HG02870 (cell line): ENCODE measurements at regions not wholly inside any gene's neighbourhood (a gene's known extent, or its start where the extent isn't known, plus 50 kb on each side); places are given as distances from the start of the nearest gene placed in this dataset.

ENCODE experiments used
- ATAC-seq: cut with Tn5 transposase; IDR thresholded peaks from one replicate; pipeline ENCODE4 v1.9.1; 2021; ENCODE audit warnings: mild to moderate bottlenecking, moderate library complexity; ENCODE audit not compliant: unreplicated experiment

DNA sequence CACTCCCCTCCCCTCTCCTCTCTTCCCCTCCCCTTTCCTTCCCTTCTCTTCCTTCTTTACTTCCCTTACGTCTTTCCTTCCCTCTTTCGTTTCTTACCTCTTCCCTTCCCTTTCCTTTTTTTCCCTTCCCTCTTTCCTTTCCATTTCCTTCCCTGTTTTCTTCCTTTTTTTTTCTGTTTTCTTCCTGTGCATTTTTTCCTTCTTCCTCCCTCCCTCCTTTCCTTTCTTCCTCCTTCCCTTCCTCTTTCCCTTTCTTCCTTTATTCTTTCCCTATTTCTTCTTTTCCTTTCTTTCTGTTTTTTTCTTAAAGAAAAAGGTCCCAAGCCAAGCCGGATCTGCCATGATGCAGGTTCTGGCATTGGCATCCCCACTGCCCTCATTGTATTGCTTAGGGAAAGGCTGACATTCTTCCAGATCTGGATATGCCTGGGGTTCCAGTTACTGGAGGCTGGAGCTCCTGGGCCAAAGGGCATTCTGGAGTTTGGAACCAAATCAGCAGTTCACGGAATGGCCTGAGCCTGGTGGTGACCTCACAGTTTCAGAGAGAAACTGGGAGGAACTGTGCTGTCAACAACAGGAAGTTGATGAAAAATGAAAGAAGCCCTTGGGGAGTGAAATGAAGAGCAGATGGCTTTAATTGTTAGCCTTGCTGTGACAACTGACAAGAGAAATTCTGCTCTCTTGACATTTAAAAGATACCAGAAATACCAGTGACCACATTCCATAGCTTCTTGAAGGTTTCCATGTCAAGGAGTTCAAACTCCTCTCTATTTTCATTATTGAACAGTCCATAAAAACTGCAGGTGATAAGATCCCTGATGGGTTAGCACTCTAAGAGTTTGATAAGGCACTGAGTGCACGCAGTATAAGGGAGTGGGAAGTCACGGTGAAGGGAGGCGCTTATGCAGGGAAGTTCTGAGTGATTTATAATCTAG lies 622.1 kb downstream of the SPRY1 start:
- ATAC-seq: peak; percentile 100

DNA sequence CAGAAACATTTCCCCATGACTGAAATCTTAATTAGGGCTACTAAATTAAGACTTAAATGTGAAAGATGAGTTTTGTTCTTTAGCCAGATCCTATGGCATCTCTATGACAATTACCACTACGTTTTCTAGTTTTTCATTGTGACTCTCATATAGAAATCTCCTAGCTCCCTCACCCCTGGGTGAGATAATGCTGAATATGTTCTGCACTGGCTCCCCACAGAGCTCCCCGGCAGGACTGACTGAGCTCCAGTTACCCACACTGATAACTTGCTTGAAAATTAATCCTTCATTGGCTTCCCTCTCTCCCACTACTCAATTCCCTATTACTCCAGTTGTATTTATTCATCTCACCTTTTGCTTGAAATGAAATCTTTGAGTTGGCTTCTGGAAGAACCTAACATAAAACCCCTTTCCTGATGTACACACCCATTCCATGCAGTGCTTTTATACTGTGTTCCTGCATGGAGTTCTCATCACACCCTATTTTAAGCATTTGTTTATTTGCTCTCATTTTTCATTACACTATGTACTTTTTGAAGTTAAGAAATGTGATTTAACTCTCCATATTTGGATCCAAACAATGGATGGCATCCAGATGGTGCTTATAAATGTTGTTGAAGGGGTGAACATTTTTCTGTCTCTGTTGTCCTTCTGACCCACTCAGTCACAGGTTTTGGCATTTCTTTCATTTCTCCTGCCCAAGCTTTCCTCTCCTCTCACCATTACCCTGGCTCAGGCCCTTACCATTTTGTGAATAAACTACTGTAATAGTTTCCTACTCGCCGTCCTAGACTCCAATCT lies 623.4 kb downstream of the SPRY1 start:
- no peak for ATAC-seq

DNA sequence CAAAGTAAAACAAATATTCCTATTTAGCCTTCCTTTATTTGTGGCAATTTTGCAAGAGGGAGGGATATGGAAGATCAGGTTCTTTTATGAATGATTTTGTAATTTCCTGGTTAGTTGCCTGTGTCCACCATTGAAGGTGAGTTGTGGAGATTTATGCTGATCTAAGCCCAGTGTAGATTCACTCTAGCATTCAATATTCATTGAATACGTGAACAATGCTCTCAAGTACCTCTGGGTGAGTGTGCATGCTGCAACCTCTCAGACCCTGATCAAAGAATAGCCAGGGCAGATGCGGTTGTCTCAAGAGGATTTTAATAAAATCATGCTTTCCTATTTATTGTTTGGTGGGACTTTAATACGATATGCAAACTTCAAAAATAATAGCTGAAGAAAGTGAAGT lies 628.4 kb downstream of the SPRY1 start:
- no peak for ATAC-seq

DNA sequence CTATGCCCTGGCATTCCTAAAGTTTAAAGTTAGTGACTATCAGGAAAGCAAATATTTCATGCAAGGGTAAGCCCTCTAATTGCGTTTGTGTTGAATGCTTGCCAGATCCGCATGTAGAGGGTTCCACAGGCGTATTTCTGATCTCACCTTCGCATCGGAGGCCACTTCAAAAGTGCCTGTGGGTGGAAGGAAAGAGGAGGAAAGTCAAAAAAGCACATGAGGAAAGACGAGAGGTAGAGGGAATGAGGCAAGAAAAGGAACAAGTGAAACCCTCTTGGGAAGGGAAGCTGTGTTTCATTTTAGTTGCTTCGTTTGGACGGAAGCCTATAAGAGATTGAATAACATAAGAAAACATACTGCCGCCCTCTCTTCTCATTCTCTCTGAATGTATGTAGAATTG lies 628.8 kb downstream of the SPRY1 start:
- no peak for ATAC-seq

DNA sequence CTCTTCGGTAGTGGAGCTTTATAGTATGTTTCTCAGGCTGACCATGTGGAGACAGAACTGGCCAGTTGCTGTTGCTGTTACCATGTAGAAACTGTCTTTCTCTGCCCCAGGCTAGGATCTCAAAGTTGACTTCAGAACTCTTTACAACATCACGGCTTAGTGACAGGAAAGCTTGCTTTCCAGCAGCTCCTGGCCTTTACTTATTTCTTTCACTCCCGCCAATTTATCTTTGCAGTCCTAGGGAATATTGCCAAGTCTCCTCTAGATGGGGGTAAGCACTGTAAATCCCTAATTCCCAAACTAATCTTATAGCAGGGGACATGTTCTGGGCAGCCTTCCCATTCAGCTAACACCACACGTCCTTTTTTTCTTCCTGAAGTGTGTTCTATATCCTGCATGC lies 631.6 kb downstream of the SPRY1 start:
- ATAC-seq: no peak

DNA sequence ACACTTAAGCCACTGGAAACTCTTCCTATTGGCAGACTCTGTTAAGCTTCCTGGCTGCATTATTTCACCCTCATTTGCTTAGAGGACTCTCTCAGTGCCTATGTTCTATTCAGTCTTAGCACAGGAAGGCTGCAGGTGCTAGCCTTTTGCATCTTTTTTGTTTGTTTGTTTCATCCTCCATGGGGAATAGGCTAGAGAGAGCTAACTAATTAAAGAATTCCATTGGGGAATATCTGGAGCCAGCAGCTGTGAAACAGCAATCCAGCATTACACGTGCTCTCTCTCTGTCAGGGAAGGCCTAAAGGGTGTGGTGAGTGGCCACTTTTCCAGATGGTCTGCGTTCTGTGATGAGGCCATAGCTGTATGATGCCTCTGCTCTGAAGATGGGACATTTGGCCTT lies 633.6 kb downstream of the SPRY1 start:
- ATAC-seq: no peak

DNA sequence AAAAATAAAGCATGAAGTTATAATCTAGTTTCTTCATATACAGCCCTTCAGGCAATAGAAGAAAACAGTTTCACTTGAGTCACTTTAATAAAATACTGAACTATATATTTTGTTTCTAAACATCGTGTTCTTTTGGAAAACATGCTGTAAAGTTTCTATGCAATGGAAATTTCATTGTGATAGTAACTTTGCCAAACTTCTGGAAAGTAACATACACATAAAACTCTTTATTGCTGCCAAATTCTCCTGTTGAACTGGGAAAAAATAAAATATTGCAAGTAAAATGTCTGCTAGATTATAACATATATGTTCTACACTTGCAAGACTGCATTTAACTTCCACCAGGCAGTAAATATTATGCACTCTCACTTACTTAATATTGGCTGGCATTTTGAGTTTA lies 635.4 kb downstream of the SPRY1 start:
- ATAC-seq: no peak

DNA sequence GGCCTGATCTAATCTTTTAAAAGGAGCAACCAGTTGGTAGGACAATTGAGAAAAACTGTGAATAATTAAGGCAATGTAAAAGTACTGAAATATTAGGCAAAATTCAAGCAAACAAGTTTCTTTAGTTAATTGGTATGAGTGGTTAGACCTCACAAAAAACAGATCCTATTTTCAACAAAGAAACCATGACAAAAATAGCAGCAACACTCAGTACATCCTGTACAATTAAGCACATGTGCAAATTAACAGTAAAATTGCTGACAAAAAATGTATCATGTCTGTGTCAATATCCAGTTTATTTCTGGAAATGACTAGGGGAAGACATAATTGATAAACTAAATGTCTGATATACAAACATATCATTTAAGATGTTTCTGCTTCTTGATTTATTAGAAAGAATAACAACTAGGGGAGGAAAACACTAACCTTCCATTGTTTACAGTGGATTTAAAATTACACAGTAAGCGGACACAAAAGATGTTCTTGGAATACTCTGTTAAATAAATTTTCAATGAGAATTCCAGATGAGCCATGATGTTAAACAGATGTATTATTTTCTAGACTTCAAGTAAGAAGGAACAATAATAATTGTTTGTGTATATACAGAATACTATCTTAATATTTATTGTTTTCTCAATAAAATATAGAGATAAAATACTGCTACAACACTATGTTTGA lies 638.9 kb downstream of the SPRY1 start:
- ATAC-seq: no peak

DNA sequence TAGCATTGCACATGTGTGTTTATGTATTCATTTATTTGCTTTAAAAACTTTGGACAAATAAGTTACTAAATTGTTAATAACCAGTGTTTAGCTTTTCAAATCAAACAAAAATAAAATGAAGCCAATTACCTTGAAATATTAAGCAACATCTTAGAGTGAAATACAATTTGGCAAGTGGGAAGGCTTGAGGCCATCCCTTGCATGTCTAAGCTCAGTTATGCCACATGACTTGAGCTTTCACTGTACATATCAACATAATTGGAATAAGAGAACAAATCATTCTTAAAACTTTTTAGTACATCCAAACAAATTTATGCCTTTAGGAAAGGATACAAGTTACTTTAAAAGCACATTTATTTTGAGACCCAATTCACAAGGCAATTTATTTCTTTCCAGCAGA lies 640.6 kb downstream of the SPRY1 start:
- ATAC-seq: no peak

DNA sequence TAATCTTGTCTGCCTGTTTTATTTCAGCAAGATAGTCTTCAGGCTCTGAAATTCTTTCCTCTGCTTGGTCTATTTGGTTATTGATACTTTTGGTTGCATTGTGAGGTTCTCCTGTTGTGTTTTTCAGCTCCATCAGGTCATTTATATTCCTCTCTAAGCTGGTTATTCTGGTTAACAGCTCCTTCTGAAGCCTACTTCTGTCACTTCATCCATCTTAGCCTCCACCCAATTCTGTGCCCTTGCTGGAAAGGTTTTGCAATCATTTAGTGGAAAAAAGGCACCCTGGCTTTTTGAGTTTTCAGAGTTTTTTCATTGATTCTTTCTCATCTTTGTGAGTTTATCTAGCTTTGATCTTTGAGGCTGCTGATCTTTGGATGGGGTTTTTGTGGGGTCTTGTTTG lies 647.7 kb downstream of the SPRY1 start:
- no peak for ATAC-seq

DNA sequence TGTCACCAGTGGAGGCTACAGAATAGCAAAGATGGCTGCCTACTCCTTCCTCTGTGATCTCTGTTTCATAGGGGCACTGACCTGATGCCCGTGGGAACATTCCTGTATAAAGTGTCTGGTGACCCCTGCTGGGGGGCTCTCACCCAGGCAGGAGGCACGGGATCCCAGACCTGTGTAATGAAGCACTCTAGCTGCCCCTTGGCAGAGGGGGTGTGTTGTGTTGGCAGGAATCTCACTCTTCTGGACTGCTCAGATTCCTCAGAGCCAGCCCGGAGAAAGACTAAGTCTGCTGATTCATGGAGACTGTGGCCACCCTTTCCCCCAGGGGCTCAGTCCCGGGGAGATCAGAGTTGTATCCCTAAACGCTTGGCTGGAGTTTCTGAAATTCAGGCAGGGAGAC lies 648.3 kb downstream of the SPRY1 start:
- no peak for ATAC-seq

DNA sequence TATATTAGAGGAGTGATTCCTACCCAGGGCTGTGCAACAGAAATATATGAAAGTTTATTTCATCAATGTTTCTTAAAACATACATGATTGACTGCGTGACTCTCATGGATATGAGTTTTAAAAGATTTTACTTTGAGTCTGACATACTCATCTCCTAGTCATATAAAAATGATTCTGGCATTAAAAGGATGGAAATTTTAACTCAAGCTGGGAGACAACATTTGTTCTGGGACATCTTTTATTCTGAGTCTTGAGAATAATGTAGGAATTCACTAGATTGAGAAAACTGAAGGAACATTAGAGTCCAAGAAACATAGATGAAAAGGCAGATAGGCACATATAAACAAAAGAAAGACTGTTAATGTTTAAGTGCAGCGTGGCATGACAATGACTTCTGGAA lies 649.6 kb downstream of the SPRY1 start:
- no peak for ATAC-seq

DNA sequence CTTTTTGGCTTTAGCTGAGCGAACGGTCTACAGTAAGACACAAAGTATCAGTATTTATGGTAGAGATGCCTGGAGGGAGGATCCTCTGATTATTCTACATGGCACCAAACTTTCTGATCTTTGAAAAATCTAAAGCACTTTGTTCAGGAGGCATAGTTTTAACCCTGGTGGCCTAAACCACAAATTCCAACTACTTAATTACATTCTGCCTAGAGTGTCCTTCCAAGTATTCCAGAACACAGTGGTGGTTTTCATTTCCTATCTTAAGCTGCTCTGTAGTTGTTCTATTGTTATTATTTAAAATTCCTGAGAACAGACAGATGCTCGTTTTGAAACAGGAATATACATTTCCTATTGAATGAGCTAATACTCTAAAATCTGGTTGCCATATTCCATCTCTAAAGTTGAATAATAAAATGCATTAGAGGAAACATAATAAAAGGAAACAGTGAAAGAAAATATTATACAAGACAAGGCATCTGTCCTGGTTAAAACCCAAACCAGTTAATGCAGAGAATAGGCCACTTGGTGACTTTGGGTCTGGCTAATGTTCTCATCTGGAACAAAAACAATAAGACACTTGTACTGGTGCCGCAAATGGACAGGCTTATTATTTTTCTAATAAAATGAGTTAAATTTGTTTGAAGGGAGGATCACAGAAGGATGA lies 657.4 kb downstream of the SPRY1 start:
- ATAC-seq: no peak

DNA sequence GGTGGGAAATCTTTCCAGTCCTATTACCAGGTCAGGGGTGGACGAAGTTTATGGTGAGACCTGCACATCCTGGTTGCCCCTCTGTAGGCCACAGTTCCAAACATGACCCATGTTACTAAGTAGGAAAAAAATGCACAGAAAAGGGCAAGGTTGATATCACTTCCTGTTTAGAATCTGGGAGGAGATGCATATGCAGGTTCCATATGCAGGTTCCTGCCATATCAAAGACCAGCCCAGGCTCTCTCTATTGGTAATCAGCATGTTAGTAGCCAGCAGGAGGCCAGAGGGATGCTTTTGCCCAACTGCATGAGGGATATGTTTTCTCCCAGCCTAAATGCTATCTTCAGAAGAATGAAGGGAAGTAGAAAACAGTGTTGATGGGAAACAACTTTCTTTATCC lies 657.2 kb downstream of the ANKRD50 start:
- no peak for ATAC-seq

DNA sequence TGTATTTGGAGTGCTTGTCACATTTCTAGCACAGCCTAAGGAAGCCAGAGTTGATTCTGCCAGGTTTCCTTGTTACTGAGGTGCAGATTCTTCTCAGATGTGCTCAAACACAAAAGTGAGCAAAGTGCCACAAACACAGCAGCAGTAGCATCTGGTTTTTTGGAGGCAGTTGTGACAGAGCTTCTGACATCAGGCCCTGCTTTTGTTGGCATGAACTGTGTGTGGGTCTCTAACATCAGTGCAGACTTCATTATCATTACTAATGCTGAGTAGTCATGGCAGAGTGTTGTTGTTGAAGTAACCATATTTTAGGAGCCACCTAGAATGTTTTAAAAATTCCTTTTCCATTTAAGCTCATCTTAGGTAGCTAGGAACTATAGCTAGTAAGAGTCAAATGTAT lies 656.6 kb downstream of the ANKRD50 start:
- no peak for ATAC-seq

DNA sequence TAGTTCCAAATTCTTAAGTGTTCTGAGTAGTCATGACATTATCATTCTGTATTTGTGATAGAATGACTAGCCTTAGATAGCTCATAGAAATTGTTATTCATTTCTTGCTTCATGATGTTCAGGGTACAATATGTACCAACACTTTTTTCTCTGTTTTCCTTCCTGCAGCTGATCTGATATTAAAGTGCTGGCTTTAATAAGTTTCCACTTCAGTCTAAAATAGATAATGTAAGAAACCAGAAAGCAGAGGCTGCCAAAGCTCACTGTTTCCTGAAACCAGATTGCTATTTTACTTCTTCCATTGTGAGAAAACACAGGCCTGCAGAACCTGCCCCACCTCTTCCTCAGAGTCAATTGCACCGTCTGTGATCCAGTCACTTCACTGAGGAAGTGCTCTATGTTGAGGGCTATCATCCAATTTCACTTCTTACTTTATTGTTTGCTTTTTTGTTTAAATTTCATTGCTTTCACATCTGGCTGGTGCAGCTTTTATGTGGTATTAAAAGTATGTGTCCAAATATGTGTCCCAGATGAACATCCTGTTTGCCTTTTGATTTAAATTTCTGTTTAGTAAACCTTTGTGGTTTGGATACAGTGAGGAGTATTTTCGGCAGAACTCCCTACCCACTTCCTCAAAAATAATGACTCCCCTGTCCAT lies 652.1 kb downstream of the ANKRD50 start:
- ATAC-seq: no peak

DNA sequence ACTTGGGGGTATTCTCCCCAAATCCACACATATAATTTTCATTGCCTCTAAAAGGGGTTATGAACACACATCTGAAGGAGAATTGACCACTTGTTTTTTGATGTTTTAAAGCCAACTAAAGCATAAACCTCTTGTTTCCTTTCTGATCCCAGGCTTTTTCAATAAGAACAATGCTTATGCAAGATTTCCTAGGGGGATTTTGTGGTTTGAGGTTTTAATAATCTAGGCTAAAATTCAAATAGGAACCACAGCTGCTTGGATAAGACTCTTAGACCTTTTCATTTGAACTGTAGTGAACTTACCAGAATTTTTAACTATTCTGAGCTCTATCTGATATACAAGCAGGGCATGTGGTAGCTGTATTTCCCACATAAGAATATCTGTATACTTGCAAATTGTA lies 651.1 kb downstream of the ANKRD50 start:
- ATAC-seq: no peak

DNA sequence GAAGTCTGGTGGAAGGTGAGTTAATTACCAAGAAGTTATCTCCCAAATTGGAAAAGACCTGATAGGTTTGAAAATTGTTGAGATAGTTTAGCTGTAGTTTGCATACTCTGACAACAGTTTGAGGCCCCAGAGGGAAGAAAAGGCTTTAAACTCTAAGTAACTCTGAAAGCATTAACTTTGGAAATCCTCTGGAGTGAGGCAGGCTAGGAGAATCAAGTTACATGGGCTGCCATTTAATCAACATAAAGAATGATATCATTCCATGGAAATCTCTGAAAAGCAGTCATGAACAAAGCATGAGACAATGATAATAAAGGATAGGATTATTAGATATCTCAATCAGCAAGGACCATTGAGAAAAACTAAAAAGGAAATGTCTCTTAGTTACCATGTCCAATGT lies 647.1 kb downstream of the ANKRD50 start:
- ATAC-seq: no peak

DNA sequence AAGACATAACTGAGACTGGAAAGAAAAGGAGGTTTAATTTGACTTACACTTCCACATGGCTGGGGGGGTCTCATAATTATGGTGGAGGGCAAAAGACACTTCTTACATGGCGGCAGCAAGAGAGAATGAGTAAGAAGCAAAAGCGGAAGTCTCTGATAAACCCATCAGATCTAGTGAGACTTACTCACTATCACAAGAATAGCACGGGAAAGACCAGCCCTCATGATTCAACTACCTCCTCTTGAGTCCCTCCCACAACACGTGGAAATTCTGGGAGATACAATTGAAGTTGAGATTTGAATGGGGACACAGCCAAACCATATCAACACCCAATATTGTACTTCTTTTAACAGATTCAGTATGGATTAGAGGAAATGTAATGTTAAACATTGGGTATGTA lies 646.6 kb downstream of the ANKRD50 start:
- no peak for ATAC-seq

DNA sequence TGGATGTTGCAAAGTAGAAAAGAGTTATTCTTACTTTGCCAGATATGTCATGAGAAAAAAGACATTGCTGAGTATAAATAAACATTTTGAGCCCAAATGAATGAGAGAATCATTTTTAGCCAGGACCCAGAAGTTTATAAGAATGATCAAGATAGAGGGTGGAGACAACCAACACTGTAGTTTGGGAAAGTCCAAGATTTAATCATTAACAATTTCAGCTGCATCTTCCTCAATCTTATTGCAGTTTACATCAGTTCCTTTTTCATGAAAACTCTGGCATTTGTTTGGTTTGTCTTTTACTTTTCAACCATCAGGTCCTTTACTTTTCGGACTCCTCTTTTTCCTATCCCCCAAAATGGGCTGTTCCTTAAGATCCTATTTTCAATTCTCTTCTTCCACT lies 645.9 kb downstream of the ANKRD50 start:
- no peak for ATAC-seq

DNA sequence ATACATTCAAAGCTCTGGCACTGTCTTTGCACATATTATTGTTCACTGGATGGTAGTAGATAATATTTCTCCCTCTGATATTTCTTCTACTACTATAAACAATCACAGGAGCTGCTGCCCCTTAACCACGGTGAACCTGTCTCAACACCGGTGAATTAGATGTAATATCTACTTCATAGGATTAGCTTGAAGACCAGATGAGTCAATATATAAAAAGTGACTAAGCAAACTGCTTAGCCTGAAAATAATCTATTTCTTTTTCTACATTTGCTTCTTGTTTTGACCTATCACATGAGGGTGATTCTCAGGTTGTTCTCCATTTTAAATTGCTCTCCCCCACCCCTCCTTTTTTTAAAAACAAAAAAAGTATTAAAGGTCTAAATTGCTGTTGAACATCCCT lies 645.5 kb downstream of the ANKRD50 start:
- ATAC-seq: no peak
